H1 (cell line): ENCODE measurements at regions not wholly inside any gene's neighbourhood (a gene's known extent, or its start where the extent isn't known, plus 50 kb on each side); places are given as distances from the start of the nearest gene placed in this dataset.

Source experiments
- CHD7 ChIP-seq: fragments of 300-600 bp; sonication (generic); IDR thresholded peaks from 2 replicates; pipeline ENCODE4 v1.7.1; 2012; ENCODE audit warnings: low read length, moderate library complexity, mild to moderate bottlenecking, inconsistent platforms; ENCODE audit not compliant: insufficient replicate concordance
- POLR2A ChIP-seq, 2 experiments: IDR thresholded peaks; 1 replicate in 1 of 2; 2 replicates in 1 of 2; pipeline ENCODE4 v1.6.1; 2011; ENCODE audit warnings: low read depth in 2 of 2, low read length in 2 of 2, mild to moderate bottlenecking in 2 of 2; ENCODE audit errors: control extremely low read depth in 1 of 2
- ZNF274 ChIP-seq: IDR thresholded peaks from 2 replicates; pipeline ENCODE4 v1.7.0; 2012; ENCODE audit warnings: low read length, borderline replicate concordance; ENCODE audit errors: extremely low read depth

GRCh38 chr22:35482974-35483373, 57.7 kb upstream of the RASD2 start (continued):
- no peak for TF ChIP-seq CHD7
- TF ChIP-seq POLR2A (IDR thresholded peaks at IDR 0.05; ENCODE audit: control extremely low read depth in 1 of 2, low read depth in 2 of 2, low read length in 2 of 2): no peak
- TF ChIP-seq ZNF274: no peak
